ENCODE measurements at regions not wholly inside any gene's neighbourhood (a gene's known extent, or its start where the extent isn't known, plus 50 kb on each side); places are given as distances from the start of the nearest gene placed in this dataset.

DNA sequence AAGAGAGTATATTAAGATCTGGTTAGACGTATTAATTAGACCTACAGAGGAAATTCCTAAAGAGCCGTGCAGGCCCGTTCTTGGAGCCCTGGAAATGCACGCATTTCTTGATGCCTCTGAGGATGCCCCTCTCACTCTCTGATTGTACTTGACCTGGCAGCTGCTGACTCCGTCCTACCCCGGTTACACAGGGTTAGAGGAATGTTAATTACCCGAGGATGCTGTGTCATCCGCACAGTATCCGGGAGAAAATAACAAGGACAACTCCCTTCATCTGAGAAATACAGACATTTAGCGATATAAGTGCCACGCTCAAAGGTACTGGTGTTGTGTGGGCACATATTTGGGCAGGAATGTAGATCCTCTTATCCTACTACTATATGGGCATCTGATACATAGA, 404.6 kb upstream of the FAT1 start:
- TF ChIP-seq SIN3A (IDR thresholded peaks at IDR 0.05; ENCODE audit: borderline replicate concordance, insufficient read depth, low read length), result no peak
- TF ChIP-seq TAF1 (IDR thresholded peaks at IDR 0.05; ENCODE audit: borderline replicate concordance, insufficient read depth, low read length), result no peak
- no peak for TF ChIP-seq FOXP2 (optimal IDR thresholded peaks at IDR 0.05; ENCODE audit: borderline replicate concordance, extremely low read depth, extremely low read length, insufficient read depth)
- TF ChIP-seq REST (IDR thresholded peaks at IDR 0.05; ENCODE audit: insufficient read depth in 1 of 2, low read depth in 2 of 2, low read length in 2 of 2), result no peak

GRCh38 chr4:187128976-187129375, 405.3 kb upstream of the FAT1 start:
- TF ChIP-seq TAF1 (IDR thresholded peaks at IDR 0.05; ENCODE audit: borderline replicate concordance, insufficient read depth, low read length) (no peak), REST (IDR thresholded peaks at IDR 0.05; ENCODE audit: insufficient read depth in 1 of 2, low read depth in 2 of 2, low read length in 2 of 2) (no peak), POLR2AphosphoS5 (IDR thresholded peaks at IDR 0.05; ENCODE audit: low read depth, low read length) (no peak), FOXP2 (optimal IDR thresholded peaks at IDR 0.05; ENCODE audit: borderline replicate concordance, extremely low read depth, extremely low read length, insufficient read depth) (no peak), SIN3A (IDR thresholded peaks at IDR 0.05; ENCODE audit: borderline replicate concordance, insufficient read depth, low read length) (no peak)

DNA sequence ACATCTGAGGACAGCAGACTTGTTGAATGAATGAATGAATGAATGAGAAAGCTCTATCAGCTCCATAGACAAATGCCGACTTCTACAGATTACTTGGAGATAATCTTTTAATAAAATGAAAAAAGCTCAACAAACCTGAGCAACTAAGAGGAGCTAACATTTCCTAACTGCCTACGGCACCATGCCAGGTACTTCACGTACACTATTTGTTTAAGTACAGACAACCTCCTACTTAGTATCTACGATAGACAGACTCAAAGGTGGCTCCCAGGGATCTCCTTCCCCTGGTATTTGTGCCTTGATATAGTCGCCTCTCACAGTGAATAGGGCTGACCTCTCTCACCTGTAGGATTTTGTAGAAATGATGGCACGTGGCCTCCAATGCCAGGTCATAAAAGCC, 412.2 kb upstream of the FAT1 start:
- TF ChIP-seq REST (IDR thresholded peaks at IDR 0.05; ENCODE audit: insufficient read depth in 1 of 2, low read depth in 2 of 2, low read length in 2 of 2), result no peak
- TF ChIP-seq SIN3A (IDR thresholded peaks at IDR 0.05; ENCODE audit: borderline replicate concordance, insufficient read depth, low read length), result no peak
- TF ChIP-seq TAF1 (IDR thresholded peaks at IDR 0.05; ENCODE audit: borderline replicate concordance, insufficient read depth, low read length), result no peak
- TF ChIP-seq FOXP2 (optimal IDR thresholded peaks at IDR 0.05; ENCODE audit: borderline replicate concordance, extremely low read depth, extremely low read length, insufficient read depth), result no peak
- TF ChIP-seq POLR2AphosphoS5 (IDR thresholded peaks at IDR 0.05; ENCODE audit: low read depth, low read length), result no peak

GRCh38 chr4:187139141-187139540, 415.5 kb upstream of the FAT1 start:
- TF ChIP-seq POLR2AphosphoS5 (IDR thresholded peaks at IDR 0.05; ENCODE audit: low read depth, low read length) (no peak), REST (IDR thresholded peaks at IDR 0.05; ENCODE audit: insufficient read depth in 1 of 2, low read depth in 2 of 2, low read length in 2 of 2) (no peak), TAF1 (IDR thresholded peaks at IDR 0.05; ENCODE audit: borderline replicate concordance, insufficient read depth, low read length) (no peak), FOXP2 (optimal IDR thresholded peaks at IDR 0.05; ENCODE audit: borderline replicate concordance, extremely low read depth, extremely low read length, insufficient read depth) (no peak), SIN3A (IDR thresholded peaks at IDR 0.05; ENCODE audit: borderline replicate concordance, insufficient read depth, low read length) (no peak)

DNA sequence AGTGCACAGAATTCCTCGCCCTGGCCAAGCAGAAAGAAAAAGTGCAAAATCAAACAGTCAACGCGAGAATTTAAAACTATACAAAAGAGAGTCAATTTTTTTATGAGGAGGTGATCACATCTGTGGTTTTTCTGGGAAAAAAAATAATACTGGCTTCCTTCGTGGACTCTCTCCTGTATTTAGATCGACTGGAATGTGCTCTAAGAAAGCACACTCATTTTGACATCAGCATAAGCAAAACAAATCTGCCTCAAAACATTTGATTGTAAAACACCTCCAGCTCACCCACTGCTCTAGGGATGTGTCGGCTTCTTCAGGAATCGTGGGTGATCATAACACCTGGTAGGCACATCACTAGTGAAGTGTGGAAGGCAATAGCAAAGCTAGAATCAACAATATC, 417.4 kb upstream of the FAT1 start:
- TF ChIP-seq FOXP2 (optimal IDR thresholded peaks at IDR 0.05; ENCODE audit: borderline replicate concordance, extremely low read depth, extremely low read length, insufficient read depth), result no peak
- TF ChIP-seq REST (IDR thresholded peaks at IDR 0.05; ENCODE audit: insufficient read depth in 1 of 2, low read depth in 2 of 2, low read length in 2 of 2), result no peak
- no peak for TF ChIP-seq SIN3A (IDR thresholded peaks at IDR 0.05; ENCODE audit: borderline replicate concordance, insufficient read depth, low read length)
